Heart left ventricle (tissue), 16 donors: ENCODE measurements at regions not wholly inside any gene's neighbourhood (a gene's known extent, or its start where the extent isn't known, plus 50 kb on each side); places are given as distances from the start of the nearest gene placed in this dataset.

ENCODE experiments used
- ATAC-seq, 4 donors: fragments of 200-7000 bp; cut with Tn5 transposase; one replicate each; pipeline ENCODE4 v1.9.1; 2020 to 2022; ENCODE audit warnings: moderate library complexity in 4 of 4, mild to moderate bottlenecking in 3 of 4, moderate number of reproducible peaks in 1 of 4
- DNase-seq, 5 donors: peaks; one replicate each; pipeline ENCODE4 v3.0.0-alpha.2; 2020
- H3K27ac ChIP-seq, 12 donors: fragments of 200-600 bp; sonication (generic) in 4 of 12; one replicate each; pipeline versions ENCODE4 v1.5.0 to v1.8.0; 2016 to 2022; ENCODE audit warnings: mild to moderate bottlenecking in 2 of 12
- H3K27me3 ChIP-seq, 9 donors: fragments of 200-600 bp; sonication (generic) in 2 of 9; one replicate each; pipeline versions ENCODE4 v1.5.1 to v1.8.0; 2016 to 2022; ENCODE audit warnings: mild to moderate bottlenecking in 3 of 9
- H3K36me3 ChIP-seq, 9 donors: fragments of 200-600 bp; sonication (generic) in 2 of 9; one replicate each; pipeline versions ENCODE4 v1.5.0 to v1.8.0; 2018 to 2022; ENCODE audit warnings: mild to moderate bottlenecking in 2 of 9
- H3K4me1 ChIP-seq, 12 donors: fragments of 200-600 bp; sonication (generic) in 4 of 12; one replicate each; pipeline versions ENCODE4 v1.5.0 to v1.8.0; 2016 to 2022; ENCODE audit warnings: mild to moderate bottlenecking in 3 of 12
- H3K4me3 ChIP-seq, 12 donors: fragments of 200-600 bp; sonication (generic) in 4 of 12; one replicate each; pipeline versions ENCODE4 v1.5.0 to v1.8.0; 2017 to 2022; ENCODE audit warnings: mild to moderate bottlenecking in 9 of 12, moderate library complexity in 4 of 12
- H3K9me3 ChIP-seq, 12 donors: fragments of 200-600 bp; sonication (generic) in 4 of 12; one replicate each; pipeline versions ENCODE4 v1.5.0 to v1.8.0; 2016 to 2022; ENCODE audit warnings: mild to moderate bottlenecking in 1 of 12
- POLR2A ChIP-seq, 2 donors: fragments of 450-650 bp; IDR thresholded peaks; one replicate each; pipeline ENCODE4 v1.6.1; 2017; ENCODE audit warnings: antibody characterized with exemption in 2 of 2, mild to moderate bottlenecking in 2 of 2, moderate library complexity in 2 of 2
- WGBS, 4 donors: extraction: QIAGEN DNeasy Blood & Tissue Kit in 2 of 4; methylation state at CpG; one replicate each; pipeline versions ENCODE4 v1.1.5 to v1.1.7; 2013 to 2018; 5-methylcytosine and 5-hydroxymethylcytosine counted together
- intact Hi-C, 10 donors: fragments of 100-400 bp; cut with DNase I; formaldehyde crosslinking; loops; one replicate each; pipeline versions ENCODE4 v1.11.1 to v1.14.2; 2022
- TF ChIP-seq, protein P1 (sequence below), 12 donors: fragments of 200-600 bp; sonication (generic) in 4 of 12; IDR thresholded peaks; one replicate each; pipeline versions ENCODE4 v1.5.0 to v1.8.0; 2018 to 2022; ENCODE audit warnings: antibody characterized with exemption in 12 of 12, mild to moderate bottlenecking in 5 of 12
- donor health status: ischemic (EF 13 %, LVEDD 7.1; RV severe dilation, severe dysfunction).
- donor health status: healthy with polysubstance abuse.
- donor health status: DM: no; HTN: yes; CAD: no.
- donor health status: DM: no; HTN: no; CAD: no.
- donor health status: ischemic (EF 25% LVEDD 6.9; RV normal size, moderate dysfunction).
- donor health status: ischemic (EF 25% LVEDD 5.7; RV mildly dilated, moderate dysfunction).
- donor health status: healthy.
- donor health status: DM: yes; HTN: yes; CAD: no.
- donor health status: ischemic (EF 35%, LVEDD 5.7; RV mildly dilated, moderate dysfunction).
- donor health status: nonischemic (EF 11% LVEDD 7.7; RV severe dilation, severe dysfunction).
- donor health status: DM: yes; HTN: yes; CAD: no.
- donor health status: PGD.
- donor health status: ischemic (EF 29% LVEDD 5.4; RV normal size, mild dysfunction).
- donor health status: nonischemic (EF 23%, LVEDD 6.1; RV moderate dilation, normal function).

DNA sequence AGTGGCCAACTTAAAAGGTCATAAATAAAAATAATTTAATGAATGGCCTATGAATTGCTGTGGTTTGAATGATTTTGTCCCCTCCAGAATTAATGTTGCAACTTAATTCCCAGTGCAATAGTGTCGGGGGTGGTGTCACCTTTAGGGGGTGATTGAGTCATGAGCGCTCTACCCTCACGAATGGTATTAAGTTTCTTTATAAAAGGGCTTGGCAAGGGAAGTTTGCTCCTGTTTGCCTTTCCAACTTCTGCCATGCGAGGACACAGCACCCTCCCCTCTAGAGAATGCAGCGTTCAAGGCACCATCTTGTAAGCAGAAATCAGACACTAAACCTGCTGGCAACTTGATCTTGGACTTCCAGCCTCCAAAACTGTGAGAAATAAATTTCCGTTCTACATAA lies 253.3 kb downstream of the ATXN7L3B start:
- DNase-seq (no peak), ATAC-seq (no peak)
- Histone ChIP-seq H3K27me3 (no peaks in the 10 kb centered on the region), H3K4me3 (no peak overlapping the region), H3K9me3 (no peaks in the 10 kb centered on the region), H3K4me1 (no peaks in the 10 kb centered on the region), H3K27ac (no peak overlapping the region), H3K36me3 (no peaks in the 10 kb centered on the region)
- intact Hi-C loops, result no loop called here
- WGBS, 4 donors, result 78 to 85% (median 82%) methylated on average over 6 of the region's 6 CpGs
- TF ChIP-seq, protein P1, sequence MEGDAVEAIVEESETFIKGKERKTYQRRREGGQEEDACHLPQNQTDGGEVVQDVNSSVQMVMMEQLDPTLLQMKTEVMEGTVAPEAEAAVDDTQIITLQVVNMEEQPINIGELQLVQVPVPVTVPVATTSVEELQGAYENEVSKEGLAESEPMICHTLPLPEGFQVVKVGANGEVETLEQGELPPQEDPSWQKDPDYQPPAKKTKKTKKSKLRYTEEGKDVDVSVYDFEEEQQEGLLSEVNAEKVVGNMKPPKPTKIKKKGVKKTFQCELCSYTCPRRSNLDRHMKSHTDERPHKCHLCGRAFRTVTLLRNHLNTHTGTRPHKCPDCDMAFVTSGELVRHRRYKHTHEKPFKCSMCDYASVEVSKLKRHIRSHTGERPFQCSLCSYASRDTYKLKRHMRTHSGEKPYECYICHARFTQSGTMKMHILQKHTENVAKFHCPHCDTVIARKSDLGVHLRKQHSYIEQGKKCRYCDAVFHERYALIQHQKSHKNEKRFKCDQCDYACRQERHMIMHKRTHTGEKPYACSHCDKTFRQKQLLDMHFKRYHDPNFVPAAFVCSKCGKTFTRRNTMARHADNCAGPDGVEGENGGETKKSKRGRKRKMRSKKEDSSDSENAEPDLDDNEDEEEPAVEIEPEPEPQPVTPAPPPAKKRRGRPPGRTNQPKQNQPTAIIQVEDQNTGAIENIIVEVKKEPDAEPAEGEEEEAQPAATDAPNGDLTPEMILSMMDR (IDR thresholded peaks at IDR 0.05), result no peak
- no peak for TF ChIP-seq POLR2A (IDR thresholded peaks at IDR 0.05)

DNA sequence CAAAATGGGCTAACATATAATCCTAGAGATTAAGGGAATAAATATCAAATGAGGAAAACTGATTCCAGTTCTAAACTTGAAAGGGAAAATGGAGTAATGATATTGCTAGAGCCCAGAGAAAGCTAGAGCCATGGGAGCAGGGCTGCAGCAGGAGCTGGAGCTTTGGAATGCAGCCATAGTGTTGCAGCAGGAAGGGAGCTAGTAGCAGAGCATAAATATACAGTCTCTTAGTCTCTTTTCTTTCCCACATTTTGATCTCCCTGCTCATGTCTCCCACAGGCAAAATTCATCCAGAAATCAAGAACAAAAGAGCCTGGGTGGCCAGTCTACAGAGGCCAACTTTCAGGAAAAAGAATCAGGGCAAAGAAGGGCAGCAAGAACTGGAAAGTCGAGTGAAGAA lies 253.7 kb downstream of the ATXN7L3B start:
- 41 to 49% (median 46%) methylated on average over 1 of the region's 1 CpG for WGBS, 4 donors
- H3K4me1 ChIP-seq, result no peaks in the 10 kb centered on the region
- H3K36me3 ChIP-seq, result no peaks in the 10 kb centered on the region

DNA sequence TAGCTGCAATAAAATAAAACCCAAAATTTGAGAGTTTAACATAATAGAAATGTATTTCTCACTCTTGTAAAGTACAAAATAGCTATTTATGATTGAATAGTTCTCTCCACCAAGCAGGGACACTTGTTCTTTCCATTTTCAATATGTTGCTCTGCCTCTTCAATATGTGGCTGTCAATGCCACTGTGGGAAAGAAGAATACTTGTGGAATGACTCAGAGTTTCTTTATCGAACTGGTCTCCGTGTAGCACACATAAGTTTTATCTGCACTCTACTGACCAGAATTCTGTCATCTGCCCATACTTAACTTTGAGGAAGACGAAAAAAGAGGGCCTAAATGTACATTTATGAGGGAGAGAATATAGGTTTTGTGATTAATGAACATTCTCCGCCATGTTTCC lies 256.9 kb downstream of the ATXN7L3B start:
- TF ChIP-seq, protein P1 (IDR thresholded peaks at IDR 0.05), result no peak
- no peak for TF ChIP-seq POLR2A (IDR thresholded peaks at IDR 0.05)
- 52 to 68% (median 61%) methylated on average over 4 of the region's 4 CpGs for WGBS, 4 donors
- no peaks in the 10 kb centered on the region for H3K9me3 ChIP-seq
- H3K27me3 ChIP-seq, result no peaks in the 10 kb centered on the region
- H3K27ac ChIP-seq, result no peak overlapping the region
- DNase-seq (no peak), ATAC-seq (no peak)
- intact Hi-C loops, result no loop called here
- no peak overlapping the region for H3K4me3 ChIP-seq
- no peaks in the 10 kb centered on the region for H3K4me1 ChIP-seq
- H3K36me3 ChIP-seq, result no peaks in the 10 kb centered on the region

More for the DNA sequence above, 253.7 kb downstream of the ATXN7L3B start:
- H3K4me3 ChIP-seq, result no peak overlapping the region
- no peak overlapping the region for H3K27ac ChIP-seq
- H3K27me3 ChIP-seq, result no peaks in the 10 kb centered on the region
- H3K9me3 ChIP-seq, result no peaks in the 10 kb centered on the region
- intact Hi-C loops, result no loop called here
- TF ChIP-seq POLR2A (IDR thresholded peaks at IDR 0.05), result no peak
- TF ChIP-seq, protein P1 (IDR thresholded peaks at IDR 0.05), result no peak
- ATAC-seq, result no peak
- no peak for DNase-seq

DNA sequence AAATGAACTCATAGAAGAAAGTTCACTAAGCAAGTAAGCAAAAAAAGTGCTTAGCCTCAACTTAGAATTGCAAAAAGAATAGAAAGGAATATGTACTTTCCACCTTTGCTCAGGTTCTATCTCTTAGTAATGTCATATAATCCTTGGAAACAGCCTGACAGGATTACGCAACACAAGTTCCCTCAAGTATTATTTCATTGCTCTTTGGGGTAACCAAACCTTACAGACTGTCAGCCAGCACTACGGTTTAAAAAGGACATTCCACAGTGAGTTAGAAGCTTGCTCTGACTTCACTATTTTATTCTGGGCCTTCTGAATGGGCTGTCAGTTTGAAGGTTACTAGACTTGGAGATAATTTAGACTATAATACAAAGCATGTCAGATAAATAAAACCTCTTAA lies 264.0 kb downstream of the ATXN7L3B start:
- no peaks in the 10 kb centered on the region for H3K27me3 ChIP-seq
- TF ChIP-seq POLR2A (IDR thresholded peaks at IDR 0.05), result no peak
- TF ChIP-seq, protein P1 (IDR thresholded peaks at IDR 0.05), result no peak
- intact Hi-C loops, result loop anchor here in 1 of 10 donors (10.0 kb wide), 1 partner anchor 493 kb away; no protein-coding TSS in a partner anchor
- H3K27ac ChIP-seq, result no peak overlapping the region
- no peaks in the 10 kb centered on the region for H3K4me1 ChIP-seq
- no peaks in the 10 kb centered on the region for H3K9me3 ChIP-seq
- DNase-seq, result no peak
- WGBS, 4 donors, result 62 to 74% (median 67%) methylated on average over 2 of the region's 2 CpGs
- no peak for ATAC-seq
- no peaks in the 10 kb centered on the region for H3K36me3 ChIP-seq
- no peak overlapping the region for H3K4me3 ChIP-seq
